HepG2 (cell line): ENCODE measurements at regions not wholly inside any gene's neighbourhood (a gene's known extent, or its start where the extent isn't known, plus 50 kb on each side); places are given as distances from the start of the nearest gene placed in this dataset.

Source experiments
- CHD4 ChIP-seq: fragments of 200-600 bp; sonication (generic); IDR thresholded peaks from 2 replicates; pipeline ENCODE4 v1.7.0; 2017; ENCODE audit warnings: mild to moderate bottlenecking, low read length, borderline replicate concordance
- ELF3 ChIP-seq: IDR thresholded peaks from 2 replicates; pipeline ENCODE4 v1.6.1; 2016; ENCODE audit warnings: missing genetic modification reagents, missing compliant biosample characterization
- FOXJ3 ChIP-seq: sonication (generic); formaldehyde crosslinking; IDR thresholded peaks from 2 replicates; pipeline ENCODE4 v1.4.0; 2020; ENCODE audit warnings: missing genetic modification reagents, mild to moderate bottlenecking, borderline replicate concordance
- GATAD2A ChIP-seq: IDR thresholded peaks from 2 replicates; pipeline ENCODE4 v1.6.1; 2016
- GLI4 ChIP-seq: sonication (generic); formaldehyde crosslinking; IDR thresholded peaks from 2 replicates; pipeline ENCODE4 v1.5.1; 2020; ENCODE audit warnings: missing genetic modification reagents, mild to moderate bottlenecking, moderate library complexity, borderline replicate concordance
- HIC2 ChIP-seq: sonication (generic); formaldehyde crosslinking; IDR thresholded peaks from 2 replicates; pipeline ENCODE4 v1.9.0; 2022; ENCODE audit warnings: low read depth, missing genetic modification reagents
- HIVEP1 ChIP-seq: sonication (generic); formaldehyde crosslinking; IDR thresholded peaks from 2 replicates; pipeline ENCODE4 v1.4.0; 2020; ENCODE audit warnings: mild to moderate bottlenecking, missing genetic modification reagents
- HNF4A ChIP-seq: sonication (generic); formaldehyde crosslinking; IDR thresholded peaks from 2 replicates; pipeline ENCODE4 v1.4.0; 2020; ENCODE audit warnings: missing genetic modification reagents
- HNRNPK ChIP-seq: fragments of 200-400 bp; formaldehyde crosslinking; IDR thresholded peaks from 2 replicates; pipeline ENCODE4 v1.6.1; 2018; ENCODE audit warnings: low read length, low read depth, moderate library complexity, mild to moderate bottlenecking; ENCODE audit not compliant: poor library complexity, severe bottlenecking
- HOMEZ ChIP-seq: IDR thresholded peaks from 2 replicates; pipeline ENCODE4 v1.6.1; 2016; ENCODE audit warnings: low read depth
- KAT7 ChIP-seq: IDR thresholded peaks from 2 replicates; pipeline ENCODE4 v1.6.1; 2018; ENCODE audit warnings: borderline replicate concordance, missing compliant biosample characterization
- MAFF ChIP-seq: IDR thresholded peaks from 2 replicates; pipeline ENCODE4 v1.6.1; 2011; ENCODE audit warnings: low read depth, low read length, improper control_type of control experiment
- MLX ChIP-seq: IDR thresholded peaks from 2 replicates; pipeline ENCODE4 v1.6.1; 2016
- NCOA2 ChIP-seq: sonication (generic); formaldehyde crosslinking; IDR thresholded peaks from 2 replicates; pipeline ENCODE4 v1.8.0; 2022; ENCODE audit warnings: inconsistent platforms
- NR2F2 ChIP-seq: IDR thresholded peaks from 2 replicates; pipeline ENCODE4 v1.6.1; 2012; ENCODE audit warnings: low read depth, inconsistent platforms, borderline replicate concordance
- PBX3 ChIP-seq: sonication (generic); formaldehyde crosslinking; IDR thresholded peaks from 2 replicates; pipeline ENCODE4 v1.8.1; 2023; ENCODE audit warnings: missing genetic modification reagents, inconsistent platforms, borderline replicate concordance
- SRSF9 ChIP-seq: fragments of 200-400 bp; formaldehyde crosslinking; IDR thresholded peaks from 2 replicates; pipeline ENCODE4 v1.6.1; 2018; ENCODE audit warnings: borderline replicate concordance, mild to moderate bottlenecking, low read depth, low read length; ENCODE audit not compliant: insufficient read depth, poor library complexity, severe bottlenecking
- XBP1 ChIP-seq: sonication (generic); formaldehyde crosslinking; IDR thresholded peaks from 2 replicates; pipeline ENCODE4 v1.5.0; 2020; ENCODE audit warnings: missing genetic modification reagents
- ZNF234 ChIP-seq: sonication (generic); formaldehyde crosslinking; conservative IDR thresholded peaks from 2 replicates; pipeline ENCODE4 v1.5.1; 2020; ENCODE audit warnings: mild to moderate bottlenecking, missing genetic modification reagents
- ZNF280B ChIP-seq: sonication (generic); formaldehyde crosslinking; IDR thresholded peaks from 2 replicates; pipeline ENCODE4 v1.5.0; 2020; ENCODE audit warnings: missing genetic modification reagents, mild to moderate bottlenecking, borderline replicate concordance
- ZNF468 ChIP-seq: sonication (generic); formaldehyde crosslinking; IDR thresholded peaks from 2 replicates; pipeline ENCODE4 v1.8.0; 2022; ENCODE audit warnings: mild to moderate bottlenecking, moderate library complexity, missing genetic modification reagents
- ZNF615 ChIP-seq: sonication (generic); formaldehyde crosslinking; IDR thresholded peaks from 2 replicates; pipeline ENCODE4 v1.5.0; 2020; ENCODE audit warnings: mild to moderate bottlenecking, missing genetic modification reagents, borderline replicate concordance
- ZNF703 ChIP-seq: sonication (generic); formaldehyde crosslinking; IDR thresholded peaks from 2 replicates; pipeline ENCODE4 v1.5.1; 2020; ENCODE audit warnings: missing genetic modification reagents, mild to moderate bottlenecking, moderate library complexity, borderline replicate concordance

- TF ChIP-seq HOMEZ (CRISPR knock-in tag) = peak; percentile 76; the same call in 1 of the 2 replicates
- TF ChIP-seq NCOA2 = no peak
- TF ChIP-seq NR2F2 = no peak
- TF ChIP-seq ZNF615 (CRISPR knock-in tag) = no peak
- no peak for TF ChIP-seq PBX3 (CRISPR knock-in tag)
- no peak for TF ChIP-seq ELF3 (CRISPR knock-in tag)
- TF ChIP-seq SRSF9 = no peak
- TF ChIP-seq HIVEP1 (CRISPR knock-in tag) = no peak
- no peak for TF ChIP-seq MLX (CRISPR knock-in tag)
- no peak for TF ChIP-seq GLI4 (CRISPR knock-in tag)
- TF ChIP-seq ZNF468 = no peak
- TF ChIP-seq HNF4A (CRISPR knock-in tag) = 0 out of 2 replicates have a peak, but pooled peaks have one; percentile 14
- no peak for TF ChIP-seq ZNF234 (CRISPR knock-in tag)
- TF ChIP-seq HNRNPK = no peak
- TF ChIP-seq MAFF = no peak
- 0 out of 2 replicates have a peak, but pooled peaks have one; percentile 25 for TF ChIP-seq CHD4
- TF ChIP-seq HIC2 (CRISPR knock-in tag) = no peak
- TF ChIP-seq XBP1 (CRISPR knock-in tag) = no peak
- TF ChIP-seq ZNF703 (CRISPR knock-in tag) = no peak
- TF ChIP-seq GATAD2A (CRISPR knock-in tag) = 0 out of 2 replicates have a peak, but pooled peaks have one; percentile 24
- no peak for TF ChIP-seq KAT7 (CRISPR knock-in tag)
- TF ChIP-seq FOXJ3 (CRISPR knock-in tag) = no peak
- no peak for TF ChIP-seq ZNF280B
Measured at GRCh38 chr13:50320271-50320862, 305.1 kb downstream of the KCNRG start (continued).
